ENCODE measurements at regions not wholly inside any gene's neighbourhood (a gene's known extent, or its start where the extent isn't known, plus 50 kb on each side); places are given as distances from the start of the nearest gene placed in this dataset.

- TF ChIP-seq CTCF (IDR thresholded peaks at IDR 0.05) (no peak), RFX5 (IDR thresholded peaks at IDR 0.05) (no peak), MAFK (IDR thresholded peaks at IDR 0.05; ENCODE audit: partially characterized antibody) (no peak), POLR2AphosphoS2 (conservative IDR thresholded peaks at IDR 0.05; ENCODE audit: low read length) (no peak), JUN (IDR thresholded peaks at IDR 0.05) (no peak), REST (IDR thresholded peaks at IDR 0.05) (no peak), HDAC2 (IDR thresholded peaks at IDR 0.05) (no peak), ZFP36 (IDR thresholded peaks at IDR 0.05; ENCODE audit: borderline replicate concordance, partially characterized antibody) (no peak), CHD2 (IDR thresholded peaks at IDR 0.05; ENCODE audit: low read length, partially characterized antibody) (no peak), SMC3 (IDR thresholded peaks at IDR 0.05) (no peak), MAX (IDR thresholded peaks at IDR 0.05) (no peak), EP300 (IDR thresholded peaks at IDR 0.05) (no peak), USF2 (IDR thresholded peaks at IDR 0.05) (no peak)
These were observed 60.9 kb upstream of the PEX5L start for GRCh38 chr3:180097626-180098025.
